ENCODE measurements at regions not wholly inside any gene's neighbourhood (a gene's known extent, or its start where the extent isn't known, plus 50 kb on each side); places are given as distances from the start of the nearest gene placed in this dataset.

GRCh38 chr9:3608011-3608410 lies 82.2 kb upstream of the RFX3 start:
- H3K9me3 Mint-ChIP-seq, result no peaks in the 10 kb centered on the region
- DNase-seq (no peak), ATAC-seq (replicated peaks in 1 of 2) (no peak)
- H3K36me3 Mint-ChIP-seq (ENCODE audit: insufficient read depth in 2 of 2), result no peaks in the 10 kb centered on the region
- H3K27me3 Mint-ChIP-seq (ENCODE audit: low read depth), result no peaks in the 10 kb centered on the region
- H3K4me1 Mint-ChIP-seq (ENCODE audit: low read depth), result no peaks in the 10 kb centered on the region
- no peak overlapping the region for H3K4me3 Mint-ChIP-seq
- no peak overlapping the region for H3K27ac Mint-ChIP-seq

GRCh38 chr9:3600672-3601071 lies 74.9 kb upstream of the RFX3 start:
- Mint-ChIP-seq H3K9me3 (no peaks in the 10 kb centered on the region), H3K36me3 (ENCODE audit: insufficient read depth in 2 of 2) (no peaks in the 10 kb centered on the region)
- DNase-seq, result no peak

GRCh38 chr9:3597792-3598191 lies 72.0 kb upstream of the RFX3 start:
- peaks cover under 1 to 3% of the 10 kb centered on the region in 2 donors for H3K9me3 Mint-ChIP-seq
- H3K36me3 Mint-ChIP-seq (ENCODE audit: insufficient read depth in 2 of 2), result peaks cover 0 to 4% of the 10 kb centered on the region in 2 donors
- H3K27me3 Mint-ChIP-seq (ENCODE audit: low read depth), result no peaks in the 10 kb centered on the region
- H3K4me1 Mint-ChIP-seq (ENCODE audit: low read depth), result no peaks in the 10 kb centered on the region
- H3K4me3 Mint-ChIP-seq, result no peak overlapping the region
- ATAC-seq (replicated peaks in 1 of 2) (no peak), DNase-seq (no peak)
- H3K27ac Mint-ChIP-seq, result no peak overlapping the region

More at GRCh38 chr9:3600672-3601071, 74.9 kb upstream of the RFX3 start:
- H3K4me3 Mint-ChIP-seq, result no peak overlapping the region
- H3K27ac Mint-ChIP-seq, result no peak overlapping the region
- no peaks in the 10 kb centered on the region for H3K27me3 Mint-ChIP-seq (ENCODE audit: low read depth)
- H3K4me1 Mint-ChIP-seq (ENCODE audit: low read depth), result no peaks in the 10 kb centered on the region
- no peak for ATAC-seq (replicated peaks in 1 of 2)

- Mint-ChIP-seq H3K27ac (no peak overlapping the region), H3K9me3 (peaks cover 30 to 32% of the 10 kb centered on the region in 2 donors), H3K36me3 (ENCODE audit: insufficient read depth in 2 of 2) (peaks cover 24 to 51% of the 10 kb centered on the region in 2 donors), H3K27me3 (ENCODE audit: low read depth) (no peaks in the 10 kb centered on the region), H3K4me1 (ENCODE audit: low read depth) (peaks cover 6% of the 10 kb centered on the region), H3K4me3 (no peak overlapping the region)
- DNase-seq (no peak), ATAC-seq (replicated peaks in 1 of 2) (no peak)
Observed at GRCh38 chr9:3586066-3586465, 60.3 kb upstream of the RFX3 start.

- H3K9me3 Mint-ChIP-seq, result peaks cover 28 to 30% of the 10 kb centered on the region in 2 donors
Observed at GRCh38 chr9:3585606-3586005, 59.8 kb upstream of the RFX3 start.

GRCh38 chr9:3578786-3579185 lies 53.0 kb upstream of the RFX3 start:
- peak; percentile 100 for ATAC-seq (replicated peaks in 1 of 2)
- Mint-ChIP-seq H3K36me3 (ENCODE audit: insufficient read depth in 2 of 2) (peaks cover 20 to 40% of the 10 kb centered on the region in 2 donors), H3K27ac (peak overlapping the region; percentile 63), H3K27me3 (ENCODE audit: low read depth) (no peaks in the 10 kb centered on the region), H3K9me3 (peaks cover 16 to 22% of the 10 kb centered on the region in 2 donors), H3K4me1 (ENCODE audit: low read depth) (peaks cover 15% of the 10 kb centered on the region), H3K4me3 (peak overlapping the region in 1 of 2 donors; percentile 44)
- peak; percentile 31 to 39 for DNase-seq

More at GRCh38 chr9:3585606-3586005, 59.8 kb upstream of the RFX3 start:
- ATAC-seq (replicated peaks in 1 of 2) (no peak), DNase-seq (no peak)
- Mint-ChIP-seq H3K36me3 (ENCODE audit: insufficient read depth in 2 of 2) (peaks cover 25 to 50% of the 10 kb centered on the region in 2 donors), H3K4me1 (ENCODE audit: low read depth) (peaks cover 6% of the 10 kb centered on the region), H3K27me3 (ENCODE audit: low read depth) (no peaks in the 10 kb centered on the region), H3K4me3 (no peak overlapping the region), H3K27ac (no peak overlapping the region)

- Mint-ChIP-seq H3K4me3 (no peak overlapping the region), H3K36me3 (ENCODE audit: insufficient read depth in 2 of 2) (peaks cover 13 to 21% of the 10 kb centered on the region in 2 donors), H3K9me3 (peaks cover 6 to 12% of the 10 kb centered on the region in 2 donors), H3K27ac (no peak overlapping the region), H3K4me1 (ENCODE audit: low read depth) (peaks cover 21% of the 10 kb centered on the region), H3K27me3 (ENCODE audit: low read depth) (no peaks in the 10 kb centered on the region)
- DNase-seq, result no peak
- no peak for ATAC-seq (replicated peaks in 1 of 2)
Observed at GRCh38 chr9:3576328-3576727, 50.5 kb upstream of the RFX3 start.

- no peak overlapping the region for H3K4me3 Mint-ChIP-seq
- peaks cover 5 to 9% of the 10 kb centered on the region in 2 donors for H3K9me3 Mint-ChIP-seq
- H3K36me3 Mint-ChIP-seq (ENCODE audit: insufficient read depth in 2 of 2), result peaks cover 9 to 16% of the 10 kb centered on the region in 2 donors
- no peak overlapping the region for H3K27ac Mint-ChIP-seq
- no peaks in the 10 kb centered on the region for H3K27me3 Mint-ChIP-seq (ENCODE audit: low read depth)
- ATAC-seq (replicated peaks in 1 of 2), result no peak
- DNase-seq, result no peak
- peaks cover 21% of the 10 kb centered on the region for H3K4me1 Mint-ChIP-seq (ENCODE audit: low read depth)
Observed at GRCh38 chr9:3575821-3576220, 50.0 kb upstream of the RFX3 start.
